GM19372 (cell line): ENCODE measurements at regions not wholly inside any gene's neighbourhood (a gene's known extent, or its start where the extent isn't known, plus 50 kb on each side); places are given as distances from the start of the nearest gene placed in this dataset.
"Not testable (repeated sequence)": the region's sequence is repeated elsewhere in the genome, so short reads cannot be mapped to it uniquely, and the experiment has no call there.

Experiments
- ATAC-seq: cut with Tn5 transposase; IDR thresholded peaks from one replicate; pipeline ENCODE4 v1.9.1; 2021; ENCODE audit warnings: mild to moderate bottlenecking, low read depth, moderate library complexity; ENCODE audit not compliant: unreplicated experiment

GRCh38 chrX:137858106-137858505, 292.2 kb downstream of the ZIC3 start:
- ATAC-seq: no peak

- no peak for ATAC-seq
These were observed 312.5 kb downstream of the ZIC3 start for GRCh38 chrX:137878401-137878800.

- no peak for ATAC-seq
These were observed 317.0 kb downstream of the ZIC3 start for GRCh38 chrX:137882960-137883359.

DNA sequence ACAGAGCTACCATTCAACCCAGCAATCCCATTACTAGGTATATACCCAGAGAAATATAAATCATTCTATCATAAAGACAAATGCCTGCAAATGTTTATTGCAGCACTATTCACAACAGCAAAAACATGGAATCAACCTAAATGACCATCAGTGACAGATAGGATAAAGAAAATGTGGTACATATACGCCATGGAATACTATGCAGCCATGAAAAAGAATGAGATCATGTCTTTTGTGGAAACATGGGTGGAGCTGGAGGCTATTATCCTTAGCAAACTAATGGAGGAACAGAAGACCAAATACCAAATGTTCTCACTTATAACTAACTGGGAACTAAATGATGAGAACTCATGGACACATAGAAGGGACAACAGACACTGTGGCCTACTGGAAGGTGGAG, 318.9 kb downstream of the ZIC3 start:
- not testable (repeated sequence) for ATAC-seq

DNA sequence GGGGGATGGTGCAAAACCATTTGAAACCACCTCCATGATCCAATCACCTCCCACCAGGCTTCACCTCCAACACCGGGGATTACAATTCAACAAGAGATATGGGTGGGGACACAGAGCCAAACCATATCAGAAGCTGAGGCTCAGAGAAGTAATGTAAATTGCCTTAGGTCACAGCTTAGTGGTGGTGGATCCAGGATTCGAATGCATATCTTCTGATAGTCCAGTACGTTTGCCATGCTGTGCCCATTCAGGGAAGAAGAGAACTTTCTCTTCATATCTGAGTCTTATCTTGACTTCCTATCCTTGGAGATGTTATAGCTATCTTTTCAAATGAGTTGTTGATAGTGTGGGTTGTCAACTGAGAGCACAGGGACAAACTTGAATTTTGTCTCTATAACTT, 325.5 kb downstream of the ZIC3 start:
- ATAC-seq: no peak

DNA sequence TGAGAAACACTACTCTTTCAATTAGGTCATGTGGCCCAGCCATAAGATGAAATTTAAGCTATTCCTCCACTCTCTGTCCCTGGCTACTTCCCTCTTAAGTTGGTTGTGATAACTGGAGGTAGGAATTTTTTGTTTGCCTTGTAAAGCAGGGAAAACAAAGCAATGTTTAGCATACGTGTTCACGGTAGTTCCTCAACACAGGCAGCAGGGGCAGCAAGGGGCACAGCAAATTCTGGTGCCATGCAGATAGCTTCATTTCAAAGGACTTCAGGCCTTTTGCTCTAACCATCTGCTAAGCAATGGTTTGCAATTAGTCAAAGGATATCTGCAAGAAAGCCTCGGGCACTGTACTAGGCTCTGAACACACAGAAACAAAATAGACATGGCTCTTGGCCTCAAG, 330.2 kb downstream of the ZIC3 start:
- ATAC-seq: no peak

GRCh38 chrX:137915466-137915865, 349.5 kb downstream of the ZIC3 start:
- ATAC-seq: no peak

GRCh38 chrX:137916090-137916746, 350.3 kb downstream of the ZIC3 start:
- no peak for ATAC-seq

DNA sequence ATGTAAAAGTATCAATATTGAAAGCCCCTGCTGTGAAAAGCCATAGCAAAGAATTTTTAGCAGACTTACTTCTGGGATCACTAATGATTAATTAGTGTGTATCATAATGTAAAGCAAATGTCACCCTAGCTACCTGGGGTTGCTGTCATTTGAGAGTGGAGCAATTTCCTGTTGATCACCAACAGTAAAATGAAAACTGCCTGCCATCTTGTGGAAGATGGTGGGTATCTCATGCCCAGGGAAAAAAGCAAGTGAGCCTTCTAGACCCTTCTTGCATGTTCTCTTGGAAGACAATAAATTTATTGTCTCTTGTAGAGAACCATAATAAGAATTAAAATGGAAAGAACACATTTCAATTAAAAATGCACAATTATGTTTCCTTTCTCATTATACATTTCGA, 360.2 kb downstream of the ZIC3 start:
- ATAC-seq: no peak

DNA sequence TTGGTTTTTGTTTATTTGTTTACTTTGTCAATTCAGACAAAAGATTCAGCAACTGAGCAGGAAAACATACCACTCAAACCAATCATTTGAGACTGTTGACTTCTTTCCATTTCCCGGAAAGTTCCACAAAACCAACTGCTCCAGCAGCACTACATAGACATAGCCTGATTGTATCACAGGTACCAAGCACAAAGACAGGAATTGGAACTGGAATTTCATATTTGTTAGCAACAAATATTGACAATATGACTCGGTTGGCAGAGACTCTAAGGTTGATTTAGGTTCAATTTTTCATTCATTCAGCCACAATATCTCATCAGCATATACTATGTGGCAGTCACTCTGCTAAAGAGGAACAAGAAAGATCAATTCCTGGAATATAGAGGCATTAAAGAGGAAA, 364.0 kb downstream of the ZIC3 start:
- ATAC-seq: no peak

- no peak for ATAC-seq
These were observed 364.6 kb downstream of the ZIC3 start for GRCh38 chrX:137930533-137930932.

- not testable (repeated sequence) for ATAC-seq
These were observed 368.3 kb downstream of the ZIC3 start for GRCh38 chrX:137934214-137934613.

GRCh38 chrX:137934887-137935286, 369.0 kb downstream of the ZIC3 start:
- ATAC-seq: not testable (repeated sequence)

- ATAC-seq: no peak
These were observed 379.5 kb downstream of the ZIC3 start for GRCh38 chrX:137945470-137945869.

DNA sequence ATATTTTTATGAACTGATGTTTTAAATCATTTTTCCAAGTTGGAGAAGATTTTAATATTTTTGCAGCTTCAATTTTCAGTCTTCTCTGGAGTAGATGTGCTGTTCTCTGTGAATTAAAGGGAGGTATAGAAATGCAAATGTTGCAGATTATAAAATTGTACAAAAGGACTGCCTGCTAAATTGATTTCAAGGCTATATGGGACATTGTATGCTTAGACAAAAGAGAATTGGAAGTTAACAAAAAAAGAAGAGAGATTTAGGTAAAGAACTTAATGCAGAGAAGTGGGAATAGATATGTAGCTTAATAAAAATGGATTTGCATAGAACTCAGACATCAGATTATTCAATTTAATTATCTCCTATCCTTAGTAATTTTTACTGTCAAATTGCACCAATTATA, 403.3 kb downstream of the ZIC3 start:
- no peak for ATAC-seq

DNA sequence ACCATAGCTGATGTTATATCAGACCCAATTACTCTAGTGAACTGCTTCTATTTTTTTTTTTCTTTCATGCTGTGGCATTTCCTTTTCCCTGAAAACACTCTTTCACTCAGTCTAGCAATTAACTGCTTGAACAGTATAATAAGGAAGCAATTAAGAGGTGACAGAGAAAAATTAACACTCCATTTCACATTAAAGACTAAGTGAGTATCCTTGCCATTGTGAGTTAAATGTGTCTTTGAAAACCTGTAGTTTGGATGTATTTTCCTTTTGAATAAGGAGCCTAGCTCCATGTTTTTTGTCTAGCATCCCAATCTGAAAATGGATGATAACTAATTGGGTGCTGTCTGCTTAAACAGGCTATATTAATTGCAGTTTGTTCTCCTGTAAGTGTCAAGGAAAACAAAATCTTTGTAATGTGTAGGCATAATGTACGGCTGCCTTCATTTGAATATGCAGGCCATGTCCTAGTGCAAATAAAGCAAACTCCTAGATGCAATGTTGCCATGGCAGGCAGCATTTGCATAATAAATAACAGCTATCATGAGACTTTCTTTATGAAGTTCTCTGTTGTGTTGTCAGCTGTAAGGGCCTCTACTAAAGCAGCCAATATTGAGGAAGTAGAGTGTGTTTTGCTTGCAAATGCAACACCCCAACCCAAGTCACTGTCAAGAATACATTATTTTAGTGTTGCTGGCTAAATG, 416.7 kb downstream of the ZIC3 start:
- ATAC-seq: no peak

GRCh38 chrX:137988470-137988869, 422.5 kb downstream of the ZIC3 start:
- ATAC-seq: no peak

DNA sequence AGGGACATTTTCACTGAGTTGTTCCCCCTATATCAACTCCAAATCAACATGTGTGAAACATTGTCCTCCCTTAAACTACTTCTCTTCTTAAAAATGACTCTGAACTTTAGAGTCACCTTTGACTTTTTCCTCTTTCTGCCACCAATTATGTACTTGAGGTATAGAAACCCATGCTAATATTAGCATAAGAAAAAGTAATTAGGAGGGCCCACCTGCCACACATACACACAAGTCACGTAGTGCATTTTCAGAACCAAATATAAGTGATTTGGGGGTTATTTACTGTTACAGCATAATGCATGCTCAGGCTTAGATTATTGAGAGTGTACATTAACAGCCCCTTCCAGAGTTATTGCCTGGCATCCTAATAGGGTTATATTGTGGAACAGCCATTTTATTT, 432.7 kb downstream of the ZIC3 start:
- no peak for ATAC-seq

DNA sequence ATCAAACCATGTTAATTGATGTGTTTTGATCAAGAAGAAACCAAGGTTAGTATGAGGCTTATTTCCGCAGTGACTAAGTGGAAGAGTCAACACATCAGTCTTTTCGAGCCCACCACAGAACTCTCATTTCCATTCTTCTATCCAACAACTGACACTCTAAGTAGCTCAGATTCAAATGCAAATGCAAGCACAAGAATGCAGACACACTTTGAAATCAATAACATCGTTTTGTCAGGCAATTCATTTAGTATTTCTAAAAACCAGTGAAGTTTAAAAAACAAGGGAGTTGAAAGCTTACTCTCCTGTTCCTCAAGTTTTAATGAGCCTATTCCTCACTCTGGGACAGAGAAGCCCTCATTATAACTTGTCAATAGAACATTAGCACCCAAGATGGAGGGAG, 433.1 kb downstream of the ZIC3 start:
- no peak for ATAC-seq

- ATAC-seq: no peak
These were observed 433.6 kb downstream of the ZIC3 start for GRCh38 chrX:137999552-137999951.

DNA sequence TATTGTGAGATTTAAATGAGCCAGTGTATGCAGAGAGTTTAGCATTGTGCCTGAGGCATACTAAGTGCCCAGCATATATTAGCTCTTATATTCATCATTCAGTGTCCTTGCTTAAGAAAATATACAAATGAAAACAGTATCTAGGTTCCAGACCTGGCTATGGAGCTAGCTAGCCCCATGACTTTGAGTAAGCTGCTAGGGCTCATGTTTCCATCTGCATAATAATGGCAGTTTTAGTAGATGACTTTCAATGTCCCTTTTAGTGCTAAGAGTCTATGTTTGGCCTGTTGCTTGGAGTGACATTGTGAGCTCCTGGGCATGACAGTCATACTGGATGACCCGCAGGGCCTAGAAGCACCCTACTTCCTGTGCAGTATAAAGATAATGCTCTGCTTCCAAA, 435.3 kb downstream of the ZIC3 start:
- no peak for ATAC-seq

DNA sequence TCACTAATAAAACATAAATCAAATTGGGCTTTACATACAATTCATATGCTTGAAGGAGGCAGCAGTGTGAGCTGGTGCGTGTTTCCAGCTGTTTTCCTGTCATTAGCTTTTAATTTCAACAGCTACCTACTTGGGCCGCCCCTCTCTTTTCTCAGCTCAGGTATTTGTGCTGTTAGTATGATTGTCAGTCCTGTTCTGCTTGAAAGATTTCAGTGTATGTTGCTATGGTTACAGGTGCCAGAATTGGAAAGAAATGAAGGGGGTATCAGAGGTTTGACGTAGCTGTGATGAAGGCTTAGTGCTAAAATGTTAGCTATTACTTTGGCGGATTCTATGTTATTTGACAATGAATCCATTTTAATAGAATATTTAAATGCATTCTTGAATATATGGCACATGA, 440.3 kb downstream of the ZIC3 start:
- no peak for ATAC-seq
